GM12865 (cell line): ENCODE measurements at regions not wholly inside any gene's neighbourhood (a gene's known extent, or its start where the extent isn't known, plus 50 kb on each side); places are given as distances from the start of the nearest gene placed in this dataset.

Experiments
- DNase-seq: peaks from one replicate; pipeline ENCODE4 v3.0.0; 2010; ENCODE audit warnings: low read depth
- H3K4me3 ChIP-seq: 2 replicates; pipeline ENCODE4 v1.5.1; 2011; ENCODE audit warnings: mild to moderate bottlenecking, low read depth, low read length, control low read depth
- TF ChIP-seq, protein P1 (sequence below): IDR thresholded peaks from 2 replicates; pipeline ENCODE4 v1.5.1; 2011; ENCODE audit warnings: low read length, control low read depth, low read depth, inconsistent platforms; ENCODE audit not compliant: insufficient read depth; ENCODE audit errors: missing control alignments

DNA sequence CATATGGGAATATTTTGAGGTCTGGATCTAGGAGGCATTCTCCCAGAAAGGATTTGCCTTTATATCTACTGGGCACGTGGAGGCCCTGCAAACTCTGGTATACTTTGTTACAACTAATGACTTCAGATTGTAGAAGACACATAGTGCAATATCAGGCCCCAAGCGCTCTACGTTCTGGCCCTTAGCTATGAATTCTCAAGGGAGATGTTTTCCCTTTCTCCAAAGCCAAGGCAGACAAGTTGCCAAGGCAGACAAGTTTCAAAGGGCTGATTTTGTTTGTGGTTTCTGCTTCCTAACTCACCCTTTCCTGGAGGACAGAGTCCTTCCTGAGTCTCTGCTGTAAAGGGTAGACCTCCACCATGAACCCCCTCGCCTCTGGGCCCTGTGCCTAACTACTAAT lies 99.4 kb upstream of the CTTNBP2 start:
- H3K4me3 ChIP-seq = no peak overlapping the region
- DNase-seq = no peak
- TF ChIP-seq, protein P1, sequence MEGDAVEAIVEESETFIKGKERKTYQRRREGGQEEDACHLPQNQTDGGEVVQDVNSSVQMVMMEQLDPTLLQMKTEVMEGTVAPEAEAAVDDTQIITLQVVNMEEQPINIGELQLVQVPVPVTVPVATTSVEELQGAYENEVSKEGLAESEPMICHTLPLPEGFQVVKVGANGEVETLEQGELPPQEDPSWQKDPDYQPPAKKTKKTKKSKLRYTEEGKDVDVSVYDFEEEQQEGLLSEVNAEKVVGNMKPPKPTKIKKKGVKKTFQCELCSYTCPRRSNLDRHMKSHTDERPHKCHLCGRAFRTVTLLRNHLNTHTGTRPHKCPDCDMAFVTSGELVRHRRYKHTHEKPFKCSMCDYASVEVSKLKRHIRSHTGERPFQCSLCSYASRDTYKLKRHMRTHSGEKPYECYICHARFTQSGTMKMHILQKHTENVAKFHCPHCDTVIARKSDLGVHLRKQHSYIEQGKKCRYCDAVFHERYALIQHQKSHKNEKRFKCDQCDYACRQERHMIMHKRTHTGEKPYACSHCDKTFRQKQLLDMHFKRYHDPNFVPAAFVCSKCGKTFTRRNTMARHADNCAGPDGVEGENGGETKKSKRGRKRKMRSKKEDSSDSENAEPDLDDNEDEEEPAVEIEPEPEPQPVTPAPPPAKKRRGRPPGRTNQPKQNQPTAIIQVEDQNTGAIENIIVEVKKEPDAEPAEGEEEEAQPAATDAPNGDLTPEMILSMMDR = no peak

DNA sequence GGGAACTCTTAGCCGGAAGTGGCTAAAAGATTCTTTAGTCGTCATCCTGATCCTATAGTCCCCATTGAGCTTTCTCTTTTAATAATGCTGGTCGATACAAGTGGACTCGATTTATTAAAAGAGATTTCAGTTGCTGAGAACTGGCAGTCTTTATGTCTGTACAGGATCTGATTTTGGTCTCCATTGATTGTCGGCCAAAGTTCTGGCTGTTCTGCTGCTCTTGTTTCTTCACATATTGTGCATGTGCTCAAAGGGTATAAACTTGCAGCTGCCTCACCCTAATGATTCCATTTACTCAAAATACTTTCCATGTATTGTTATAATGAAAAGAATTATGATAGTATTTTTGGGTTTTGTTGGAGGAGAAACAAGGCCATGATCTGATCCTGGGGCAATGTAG lies 100.7 kb upstream of the CTTNBP2 start:
- TF ChIP-seq, protein P1 = no peak
- DNase-seq = no peak
- H3K4me3 ChIP-seq = no peak overlapping the region

DNA sequence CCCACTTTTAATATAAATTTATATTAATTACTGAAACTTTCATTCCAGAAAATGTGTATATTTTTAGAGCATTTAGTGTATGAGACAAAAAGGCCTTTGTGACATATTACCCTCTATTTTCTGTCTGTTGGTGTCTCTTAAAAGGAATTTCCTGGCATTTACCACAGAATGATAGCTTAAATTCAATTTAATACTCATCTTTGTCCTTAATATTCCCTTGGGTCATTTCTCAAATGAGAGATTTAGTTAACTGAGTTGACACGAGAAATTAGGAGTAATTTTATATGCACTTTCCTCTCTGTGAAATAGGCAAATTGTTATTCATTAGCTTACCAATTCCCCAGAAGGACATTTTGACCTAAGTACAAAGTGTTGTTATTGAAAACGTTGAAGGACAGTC lies 101.7 kb upstream of the CTTNBP2 start:
- H3K4me3 ChIP-seq = no peak overlapping the region
- no peak for DNase-seq
- TF ChIP-seq, protein P1 = no peak

DNA sequence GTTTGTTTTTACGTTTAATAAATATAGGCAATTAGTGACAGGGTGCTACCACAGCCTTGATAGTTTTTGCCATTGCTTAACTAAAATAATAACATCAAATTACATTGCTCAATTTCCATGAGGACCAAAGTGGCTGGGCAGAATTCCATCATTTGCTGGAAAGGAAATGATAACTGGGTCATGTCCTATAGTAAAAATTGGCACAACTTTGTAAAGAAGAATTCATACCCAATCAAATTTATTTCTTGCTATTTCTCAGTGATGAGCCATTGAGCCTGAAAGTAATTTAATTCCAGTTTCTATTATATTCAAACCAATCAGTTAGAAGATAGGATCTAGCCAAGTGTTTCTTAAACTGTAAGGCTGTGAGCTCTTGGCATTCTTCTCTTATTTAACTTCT lies 102.2 kb upstream of the CTTNBP2 start:
- TF ChIP-seq, protein P1 = no peak
- H3K4me3 ChIP-seq = no peak overlapping the region
- DNase-seq = no peak

DNA sequence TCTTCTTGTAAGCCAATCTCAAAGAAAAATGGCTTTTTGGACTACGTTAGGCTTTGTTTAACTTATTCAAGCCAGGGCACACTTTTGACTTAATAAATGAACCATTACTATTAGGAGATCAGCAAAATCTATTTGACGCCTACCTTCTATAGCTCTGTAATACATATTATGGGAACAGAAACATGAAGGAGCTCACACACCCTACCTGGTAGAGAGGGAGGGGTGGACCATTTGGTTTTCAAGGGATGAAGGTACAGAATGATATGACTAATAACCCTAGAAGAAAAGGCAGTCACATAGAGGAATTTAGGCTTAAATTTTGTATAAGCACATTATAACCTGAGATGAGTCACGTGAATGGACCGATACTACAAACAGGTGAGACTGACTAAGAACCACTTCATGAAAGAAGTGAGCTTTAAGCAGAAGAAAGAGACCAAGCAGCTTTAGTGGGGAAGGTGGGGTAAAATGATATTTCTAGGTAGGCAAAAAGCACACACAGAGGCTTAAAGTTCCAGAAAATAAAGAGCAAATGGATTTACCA lies 106.8 kb upstream of the CTTNBP2 start:
- no peak overlapping the region for H3K4me3 ChIP-seq
- no peak for DNase-seq
- TF ChIP-seq, protein P1 = no peak

DNA sequence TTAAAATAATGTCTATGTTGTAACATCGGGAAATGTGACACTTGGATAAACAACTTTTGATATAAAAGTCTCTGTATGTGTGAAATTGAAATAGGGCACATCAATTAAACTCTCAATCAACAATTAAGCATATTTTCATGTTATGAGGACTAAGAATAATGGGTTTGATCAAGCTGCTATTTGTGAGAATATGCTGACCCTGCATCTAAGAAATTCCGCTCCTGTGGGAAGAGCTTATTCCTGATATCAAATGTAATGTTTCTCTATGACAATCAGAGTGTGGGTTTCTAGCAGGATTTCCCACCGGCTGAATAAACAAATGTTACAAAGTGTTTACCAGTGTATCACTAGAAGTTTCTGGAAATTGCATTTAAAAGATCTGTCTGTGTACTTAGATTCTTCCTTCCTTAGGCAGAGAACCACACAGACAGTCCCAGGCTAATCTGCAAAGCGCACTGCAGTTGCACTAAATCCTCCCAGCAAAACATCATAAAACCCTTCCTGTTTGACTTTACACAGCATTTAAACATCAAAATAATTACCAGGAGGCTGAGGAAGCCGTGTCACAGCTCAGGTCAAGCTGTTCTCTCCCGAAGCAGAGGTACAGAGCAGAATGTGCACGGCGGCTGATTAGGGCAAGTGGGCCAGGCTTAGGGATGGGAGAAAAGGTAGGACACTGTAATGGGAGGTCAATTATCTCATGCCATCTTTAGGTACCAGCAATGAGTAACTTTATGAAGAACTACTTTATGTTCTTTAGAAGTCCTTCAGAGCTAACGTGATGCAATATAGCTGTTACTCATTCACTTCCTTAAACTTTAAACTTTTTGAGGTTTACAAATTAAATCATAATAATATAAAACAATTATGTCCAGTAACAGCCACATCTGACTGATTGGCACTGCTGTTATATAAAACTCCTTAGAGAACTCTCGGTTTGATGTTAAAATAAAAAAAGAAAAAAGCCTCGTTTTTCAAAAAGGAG lies 109.1 kb upstream of the CTTNBP2 start:
- no peak for DNase-seq
- TF ChIP-seq, protein P1 = no peak
- no peak overlapping the region for H3K4me3 ChIP-seq
